ENCODE measurements at regions not wholly inside any gene's neighbourhood (a gene's known extent, or its start where the extent isn't known, plus 50 kb on each side); places are given as distances from the start of the nearest gene placed in this dataset.

DNA sequence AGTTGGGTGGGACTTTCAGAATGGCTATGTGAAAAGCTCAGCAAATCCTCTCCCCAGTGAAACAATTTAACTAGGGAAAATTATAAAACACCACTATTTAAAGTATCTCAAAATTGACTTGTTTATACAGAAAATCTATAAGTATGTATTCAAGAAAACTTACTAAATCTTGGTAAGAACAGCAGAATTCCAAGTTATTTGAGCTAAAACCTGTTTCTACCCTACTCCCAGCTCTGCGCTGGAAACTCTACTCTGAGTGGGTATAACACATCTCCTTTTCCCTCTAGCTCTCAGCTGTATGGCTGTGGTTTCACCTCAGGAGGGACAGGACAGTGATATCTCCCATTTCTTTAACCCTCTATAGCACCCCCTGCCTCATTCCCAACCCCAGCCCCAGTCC lies 295.2 kb upstream of the POGK start:
- Histone ChIP-seq H2BK12ac (ENCODE audit: low read length) (no peak overlapping the region), H3K23ac (ENCODE audit: low read length) (no peak overlapping the region), H4K91ac (ENCODE audit: low read depth, low read length) (no peak overlapping the region), H3K4me1 (ENCODE audit: control insufficient read depth in 1 of 2, insufficient read depth in 2 of 2, low read length in 2 of 2) (no peaks in the 10 kb centered on the region), H3K79me1 (ENCODE audit: low read length) (no peaks in the 10 kb centered on the region), H4K12ac (ENCODE audit: low read depth, low read length) (no peak overlapping the region), H2AK5ac (ENCODE audit: low read length) (no peak overlapping the region), H2AFZ (ENCODE audit: insufficient read depth, low read length, poor library complexity) (no peak overlapping the region), H3K36me3 (ENCODE audit: control insufficient read depth in 1 of 2, insufficient read depth in 2 of 2, low read length in 2 of 2) (no peaks in the 10 kb centered on the region), H3K18ac (ENCODE audit: low read length) (no peak overlapping the region), H3K27me3 (ENCODE audit: insufficient read depth, low read length) (no peaks in the 10 kb centered on the region), H3K27ac (ENCODE audit: low read depth, low read length) (no peak overlapping the region), H2BK5ac (ENCODE audit: low read depth, low read length, poor library complexity) (no peak overlapping the region), H2BK120ac (ENCODE audit: insufficient read depth, low read length, poor library complexity) (no peak overlapping the region), H3K79me2 (ENCODE audit: control insufficient read depth, insufficient read depth, low read length, poor library complexity) (no peaks in the 10 kb centered on the region), H3K4ac (ENCODE audit: low read depth, low read length) (no peak overlapping the region), H4K8ac (ENCODE audit: low read depth, low read length) (no peak overlapping the region), H3K4me2 (ENCODE audit: low read length) (no peak overlapping the region), H3K14ac (ENCODE audit: low read length) (no peak overlapping the region), H3K9me3 (ENCODE audit: insufficient read depth, low read depth, low read length) (no peaks in the 10 kb centered on the region), H3K9ac (ENCODE audit: low read length) (no peak overlapping the region), H3K4me3 (ENCODE audit: low read depth, low read length) (no peak overlapping the region)
- WGBS (ENCODE audit: extremely low coverage, insufficient coverage, insufficient read length) = no CpG with 5 or more reads among the region's 1 CpG
- DNase-seq = no peak

GRCh38 chr1:166544561-166544960 lies 294.7 kb upstream of the POGK start:
- no peak overlapping the region for H3K9ac ChIP-seq (ENCODE audit: low read length)
- no peak overlapping the region for H3K27ac ChIP-seq (ENCODE audit: low read depth, low read length)
- H2AFZ ChIP-seq (ENCODE audit: insufficient read depth, low read length, poor library complexity) = no peak overlapping the region
- no peak overlapping the region for H2BK12ac ChIP-seq (ENCODE audit: low read length)
- no CpG with 5 or more reads among the region's 1 CpG for WGBS (ENCODE audit: extremely low coverage, insufficient coverage, insufficient read length)
- H3K14ac ChIP-seq (ENCODE audit: low read length) = no peak overlapping the region
- no peak overlapping the region for H2BK5ac ChIP-seq (ENCODE audit: low read depth, low read length, poor library complexity)
- DNase-seq = no peak
- H3K23ac ChIP-seq (ENCODE audit: low read length) = no peak overlapping the region
- no peak overlapping the region for H4K8ac ChIP-seq (ENCODE audit: low read depth, low read length)
- H3K36me3 ChIP-seq (ENCODE audit: control insufficient read depth in 1 of 2, insufficient read depth in 2 of 2, low read length in 2 of 2) = no peaks in the 10 kb centered on the region
- no peak overlapping the region for H4K91ac ChIP-seq (ENCODE audit: low read depth, low read length)
- H3K4me2 ChIP-seq (ENCODE audit: low read length) = no peak overlapping the region
- no peaks in the 10 kb centered on the region for H3K9me3 ChIP-seq (ENCODE audit: insufficient read depth, low read depth, low read length)
- H3K27me3 ChIP-seq (ENCODE audit: insufficient read depth, low read length) = no peaks in the 10 kb centered on the region
- H2AK5ac ChIP-seq (ENCODE audit: low read length) = no peak overlapping the region
- no peak overlapping the region for H2BK120ac ChIP-seq (ENCODE audit: insufficient read depth, low read length, poor library complexity)
- no peaks in the 10 kb centered on the region for H3K79me2 ChIP-seq (ENCODE audit: control insufficient read depth, insufficient read depth, low read length, poor library complexity)
- no peak overlapping the region for H3K4ac ChIP-seq (ENCODE audit: low read depth, low read length)
- no peaks in the 10 kb centered on the region for H3K4me1 ChIP-seq (ENCODE audit: control insufficient read depth in 1 of 2, insufficient read depth in 2 of 2, low read length in 2 of 2)
- no peak overlapping the region for H4K12ac ChIP-seq (ENCODE audit: low read depth, low read length)
- no peaks in the 10 kb centered on the region for H3K79me1 ChIP-seq (ENCODE audit: low read length)
- H3K4me3 ChIP-seq (ENCODE audit: low read depth, low read length) = no peak overlapping the region
- no peak overlapping the region for H3K18ac ChIP-seq (ENCODE audit: low read length)

DNA sequence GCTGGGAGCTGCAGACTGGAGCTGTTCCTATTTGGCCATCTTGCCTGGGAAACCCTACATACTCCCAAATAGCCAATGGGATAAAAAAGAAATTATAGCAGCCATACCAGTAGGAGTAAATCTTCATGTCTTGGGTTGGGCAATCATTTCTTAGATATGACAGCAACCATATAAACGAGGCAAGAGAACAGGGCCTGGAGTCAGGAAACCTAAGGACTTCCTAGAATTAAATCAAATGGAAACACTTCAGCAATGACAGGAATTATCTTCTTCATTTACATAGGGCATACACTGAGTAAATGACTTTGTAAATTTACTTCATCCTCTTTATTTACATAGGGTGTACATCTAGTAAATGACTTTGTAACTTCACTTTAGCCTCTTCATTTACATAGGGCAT lies 286.6 kb upstream of the POGK start:
- H3K27ac ChIP-seq (ENCODE audit: low read depth, low read length) = no peak overlapping the region
- WGBS (ENCODE audit: extremely low coverage, insufficient coverage, insufficient read length) = no CpG with 5 or more reads among the region's 1 CpG
- H3K4me3 ChIP-seq (ENCODE audit: low read depth, low read length) = no peak overlapping the region

DNA sequence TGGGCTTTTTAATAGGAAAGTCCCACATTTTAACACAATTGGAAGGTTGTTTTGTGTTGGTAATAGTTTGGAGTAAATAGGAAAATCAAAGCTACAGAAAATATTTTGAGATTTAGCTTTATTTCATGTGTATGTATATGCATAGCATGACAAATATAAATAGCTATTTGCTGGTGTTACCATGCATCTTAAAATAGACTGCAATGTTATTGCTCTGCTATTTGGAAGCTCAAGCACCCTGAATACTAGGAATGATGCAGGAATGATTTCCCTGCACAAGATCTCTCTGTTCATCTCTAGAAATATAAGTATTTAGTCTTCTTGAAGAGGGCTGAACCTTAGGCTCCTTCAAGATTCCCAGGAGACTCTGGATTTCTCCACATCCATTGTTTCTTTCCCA lies 268.3 kb upstream of the POGK start:
- DNase-seq = no peak
- Histone ChIP-seq H3K14ac (ENCODE audit: low read length) (no peak overlapping the region), H3K9me3 (ENCODE audit: insufficient read depth, low read depth, low read length) (peaks cover 2% of the 10 kb centered on the region)

More for the DNA sequence above, 286.6 kb upstream of the POGK start:
- H3K4ac ChIP-seq (ENCODE audit: low read depth, low read length) = no peak overlapping the region
- no peak overlapping the region for H3K14ac ChIP-seq (ENCODE audit: low read length)
- H3K4me2 ChIP-seq (ENCODE audit: low read length) = no peak overlapping the region
- no peak overlapping the region for H3K18ac ChIP-seq (ENCODE audit: low read length)
- no peaks in the 10 kb centered on the region for H3K79me2 ChIP-seq (ENCODE audit: control insufficient read depth, insufficient read depth, low read length, poor library complexity)
- H4K91ac ChIP-seq (ENCODE audit: low read depth, low read length) = no peak overlapping the region
- no peak overlapping the region for H2AK5ac ChIP-seq (ENCODE audit: low read length)
- H2AFZ ChIP-seq (ENCODE audit: insufficient read depth, low read length, poor library complexity) = no peak overlapping the region
- H3K4me1 ChIP-seq (ENCODE audit: control insufficient read depth in 1 of 2, insufficient read depth in 2 of 2, low read length in 2 of 2) = no peaks in the 10 kb centered on the region
- no peak overlapping the region for H4K8ac ChIP-seq (ENCODE audit: low read depth, low read length)
- DNase-seq = no peak
- no peaks in the 10 kb centered on the region for H3K79me1 ChIP-seq (ENCODE audit: low read length)
- no peak overlapping the region for H2BK12ac ChIP-seq (ENCODE audit: low read length)
- no peaks in the 10 kb centered on the region for H3K27me3 ChIP-seq (ENCODE audit: insufficient read depth, low read length)
- H3K9ac ChIP-seq (ENCODE audit: low read length) = no peak overlapping the region
- peaks cover 6% of the 10 kb centered on the region for H3K9me3 ChIP-seq (ENCODE audit: insufficient read depth, low read depth, low read length)
- no peak overlapping the region for H2BK120ac ChIP-seq (ENCODE audit: insufficient read depth, low read length, poor library complexity)
- no peak overlapping the region for H3K23ac ChIP-seq (ENCODE audit: low read length)
- H2BK5ac ChIP-seq (ENCODE audit: low read depth, low read length, poor library complexity) = no peak overlapping the region
- no peaks in the 10 kb centered on the region for H3K36me3 ChIP-seq (ENCODE audit: control insufficient read depth in 1 of 2, insufficient read depth in 2 of 2, low read length in 2 of 2)
- no peak overlapping the region for H4K12ac ChIP-seq (ENCODE audit: low read depth, low read length)

More for the DNA sequence above, 268.3 kb upstream of the POGK start:
- Histone ChIP-seq H4K8ac (ENCODE audit: low read depth, low read length) (no peak overlapping the region), H2BK120ac (ENCODE audit: insufficient read depth, low read length, poor library complexity) (no peak overlapping the region), H3K23ac (ENCODE audit: low read length) (no peak overlapping the region), H3K4me3 (ENCODE audit: low read depth, low read length) (no peak overlapping the region), H3K4ac (ENCODE audit: low read depth, low read length) (no peak overlapping the region), H3K4me2 (ENCODE audit: low read length) (no peak overlapping the region), H2BK12ac (ENCODE audit: low read length) (no peak overlapping the region), H3K4me1 (ENCODE audit: control insufficient read depth in 1 of 2, insufficient read depth in 2 of 2, low read length in 2 of 2) (no peaks in the 10 kb centered on the region), H4K91ac (ENCODE audit: low read depth, low read length) (no peak overlapping the region), H2AFZ (ENCODE audit: insufficient read depth, low read length, poor library complexity) (no peak overlapping the region), H3K36me3 (ENCODE audit: control insufficient read depth in 1 of 2, insufficient read depth in 2 of 2, low read length in 2 of 2) (no peaks in the 10 kb centered on the region), H2BK5ac (ENCODE audit: low read depth, low read length, poor library complexity) (no peak overlapping the region), H3K18ac (ENCODE audit: low read length) (no peak overlapping the region), H4K12ac (ENCODE audit: low read depth, low read length) (no peak overlapping the region), H3K27ac (ENCODE audit: low read depth, low read length) (no peak overlapping the region), H3K79me2 (ENCODE audit: control insufficient read depth, insufficient read depth, low read length, poor library complexity) (no peaks in the 10 kb centered on the region), H3K79me1 (ENCODE audit: low read length) (no peaks in the 10 kb centered on the region), H3K9ac (ENCODE audit: low read length) (no peak overlapping the region), H3K27me3 (ENCODE audit: insufficient read depth, low read length) (no peaks in the 10 kb centered on the region), H2AK5ac (ENCODE audit: low read length) (no peak overlapping the region)

Data from trophoblast cell (in vitro differentiated cells and primary cell).